Cardiac muscle cell (in vitro differentiated cells and primary cell): ENCODE measurements at regions not wholly inside any gene's neighbourhood (a gene's known extent, or its start where the extent isn't known, plus 50 kb on each side); places are given as distances from the start of the nearest gene placed in this dataset.
A peak's percentile ranks its signal among the peaks of the same experiment; 100 is the strongest.

ENCODE experiments used
- DNase-seq, 2 donors: peaks; one replicate each; pipeline versions ENCODE4 v3.0.0 to v3.0.0-alpha.2; 2010 to 2017; ENCODE audit warnings: low read depth in 1 of 2, low spot score in 1 of 2
- H3K27ac ChIP-seq: fragments of 200-600 bp; sonication (generic); 2 replicates; pipeline ENCODE4 v1.5.1; 2016
- H3K27me3 ChIP-seq: fragments of 200-600 bp; sonication (generic); 2 replicates; pipeline ENCODE4 v1.6.0; 2016; ENCODE audit warnings: control low read depth
- H3K36me3 ChIP-seq: fragments of 200-600 bp; sonication (generic); 2 replicates; pipeline ENCODE4 v1.5.1; 2016; ENCODE audit warnings: control low read depth
- H3K4me1 ChIP-seq: fragments of 200-600 bp; sonication (generic); 2 replicates; pipeline ENCODE4 v1.8.1; 2017; ENCODE audit warnings: low read depth, mild to moderate bottlenecking, mixed run types
- H3K4me3 ChIP-seq: fragments of 200-600 bp; sonication (generic); 2 replicates; pipeline ENCODE4 v1.5.1; 2016; ENCODE audit warnings: mild to moderate bottlenecking
- H3K9me3 ChIP-seq: fragments of 200-600 bp; sonication (generic); 2 replicates; pipeline ENCODE4 v1.5.1; 2017; ENCODE audit warnings: low read depth, mild to moderate bottlenecking, control low read depth
- CTCF ChIP-seq: IDR thresholded peaks from 2 replicates; pipeline ENCODE4 v1.5.1; 2012; ENCODE audit warnings: low read depth, mild to moderate bottlenecking, low read length

- Histone ChIP-seq H3K4me3 (no peak overlapping the region), H3K9me3 (no peaks in the 10 kb centered on the region), H3K36me3 (no peaks in the 10 kb centered on the region), H3K27me3 (no peaks in the 10 kb centered on the region), H3K27ac (no peak overlapping the region), H3K4me1 (no peaks in the 10 kb centered on the region)
- DNase-seq = peak; percentile 46 to 51
- peak; percentile 32 for TF ChIP-seq CTCF
Observed at GRCh38 chr14:56482310-56482911, 97.2 kb upstream of the TMEM260 start.

DNA sequence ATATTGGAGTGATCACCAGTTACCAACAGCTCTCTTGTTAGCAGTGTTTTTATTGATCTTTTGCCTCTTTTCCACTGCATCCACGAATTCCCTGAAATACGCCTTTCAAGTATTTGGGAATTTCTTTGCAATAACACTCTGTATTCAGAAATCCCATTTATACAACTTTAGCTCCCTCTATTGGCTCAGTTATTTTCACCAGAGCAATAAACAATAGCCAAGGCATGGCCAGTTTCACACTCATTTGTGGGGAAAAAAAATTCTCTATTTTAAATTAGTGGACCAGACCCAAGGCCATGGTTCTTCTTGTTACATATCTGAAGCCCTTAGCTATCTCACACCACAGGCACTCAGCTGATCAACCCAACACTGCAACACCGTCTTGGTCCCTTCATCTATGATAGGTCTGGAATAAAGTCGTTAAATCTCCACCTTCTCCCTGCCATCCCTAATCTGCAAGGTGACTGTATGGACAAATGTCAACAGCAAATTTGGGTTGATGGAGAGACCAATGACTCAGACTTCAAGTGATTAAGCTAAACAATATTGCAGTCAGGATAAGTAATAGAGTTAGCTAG is 92.4 kb upstream of the TMEM260 start:
- peak; percentile 61 for TF ChIP-seq CTCF
- Histone ChIP-seq H3K4me1 (no peaks in the 10 kb centered on the region), H3K4me3 (no peak overlapping the region), H3K27me3 (no peaks in the 10 kb centered on the region), H3K27ac (no peak overlapping the region), H3K9me3 (no peaks in the 10 kb centered on the region), H3K36me3 (no peaks in the 10 kb centered on the region)
- peak in 1 of 2 donors; percentile 57 for DNase-seq

- Histone ChIP-seq H3K27me3 (no peaks in the 10 kb centered on the region), H3K9me3 (no peaks in the 10 kb centered on the region), H3K27ac (no peak overlapping the region), H3K36me3 (no peaks in the 10 kb centered on the region), H3K4me1 (no peaks in the 10 kb centered on the region), H3K4me3 (no peak overlapping the region)
- no peak for TF ChIP-seq CTCF
- peak in 1 of 2 donors; percentile 40 for DNase-seq
Observed at GRCh38 chr14:56487761-56488160, 91.8 kb upstream of the TMEM260 start.

DNA sequence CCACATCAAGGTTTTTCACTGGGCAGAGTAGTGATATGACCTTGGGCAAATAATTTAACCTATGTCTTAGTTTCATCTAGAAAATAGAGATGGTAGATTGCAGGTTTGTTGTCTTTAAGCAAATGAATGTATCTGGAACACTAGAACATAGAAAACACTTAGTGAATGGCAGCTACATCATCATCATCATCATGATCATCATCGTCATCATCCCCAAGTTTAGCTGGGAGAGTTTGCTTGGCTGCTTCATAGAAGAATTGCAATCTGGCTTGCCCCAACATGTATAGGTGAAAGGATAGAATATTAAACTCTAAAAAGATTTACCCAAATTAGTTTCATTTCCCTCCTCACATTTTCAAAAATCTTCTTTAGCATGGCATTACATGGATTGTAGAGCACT is 91.3 kb upstream of the TMEM260 start:
- DNase-seq = no peak
- H3K27ac ChIP-seq = no peak overlapping the region
- no peaks in the 10 kb centered on the region for H3K27me3 ChIP-seq
- H3K36me3 ChIP-seq = no peaks in the 10 kb centered on the region
- TF ChIP-seq CTCF = no peak
- H3K4me3 ChIP-seq = no peak overlapping the region
- no peaks in the 10 kb centered on the region for H3K4me1 ChIP-seq
- no peaks in the 10 kb centered on the region for H3K9me3 ChIP-seq

- peak; percentile 57 to 62 for DNase-seq
- peak; percentile 51 for TF ChIP-seq CTCF
- Histone ChIP-seq H3K27ac (no peak overlapping the region), H3K4me1 (no peaks in the 10 kb centered on the region), H3K4me3 (no peak overlapping the region), H3K36me3 (no peaks in the 10 kb centered on the region), H3K9me3 (no peaks in the 10 kb centered on the region), H3K27me3 (no peaks in the 10 kb centered on the region)
Observed at GRCh38 chr14:56490379-56490778, 89.2 kb upstream of the TMEM260 start.
